ENCODE measurements at regions not wholly inside any gene's neighbourhood (a gene's known extent, or its start where the extent isn't known, plus 50 kb on each side); places are given as distances from the start of the nearest gene placed in this dataset.

DNA sequence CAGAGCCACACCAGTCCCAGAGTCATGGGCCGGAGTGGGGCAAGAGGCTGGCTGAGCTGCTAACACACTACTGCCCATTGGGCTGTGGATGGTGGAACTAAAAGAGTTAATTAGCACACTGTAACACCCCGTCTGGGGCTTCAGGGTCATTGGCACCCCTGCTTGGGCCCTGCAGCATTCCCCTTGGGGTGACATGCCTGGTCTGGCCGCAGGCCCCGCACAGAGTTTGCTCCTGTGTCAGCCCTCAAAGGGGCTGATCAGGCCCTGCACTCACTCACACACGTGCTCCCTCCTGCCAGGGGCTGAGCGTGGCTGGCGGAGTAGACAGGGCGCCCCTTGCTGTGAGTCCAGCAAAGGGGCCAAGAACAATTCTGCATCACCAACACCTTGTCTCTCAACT lies 1499.6 kb upstream of the TMEM132C start:
- H3K9me3 Mint-ChIP-seq = peaks cover 40% of the 10 kb centered on the region
- DNase-seq (no peak), ATAC-seq (no peak)
- no peak overlapping the region for H3K4me3 Mint-ChIP-seq
- CTCF ChIA-PET = no interaction called here
- intact Hi-C loops (cut with micrococcal nuclease) = no loop called here
- peaks cover 1% of the 10 kb centered on the region for H3K27me3 Mint-ChIP-seq
- H3K4me1 Mint-ChIP-seq (ENCODE audit: low read depth) = peaks cover 14% of the 10 kb centered on the region
- peaks cover 36% of the 10 kb centered on the region for H3K36me3 Mint-ChIP-seq (ENCODE audit: low read depth)
- TF ChIP-seq, protein P1, sequence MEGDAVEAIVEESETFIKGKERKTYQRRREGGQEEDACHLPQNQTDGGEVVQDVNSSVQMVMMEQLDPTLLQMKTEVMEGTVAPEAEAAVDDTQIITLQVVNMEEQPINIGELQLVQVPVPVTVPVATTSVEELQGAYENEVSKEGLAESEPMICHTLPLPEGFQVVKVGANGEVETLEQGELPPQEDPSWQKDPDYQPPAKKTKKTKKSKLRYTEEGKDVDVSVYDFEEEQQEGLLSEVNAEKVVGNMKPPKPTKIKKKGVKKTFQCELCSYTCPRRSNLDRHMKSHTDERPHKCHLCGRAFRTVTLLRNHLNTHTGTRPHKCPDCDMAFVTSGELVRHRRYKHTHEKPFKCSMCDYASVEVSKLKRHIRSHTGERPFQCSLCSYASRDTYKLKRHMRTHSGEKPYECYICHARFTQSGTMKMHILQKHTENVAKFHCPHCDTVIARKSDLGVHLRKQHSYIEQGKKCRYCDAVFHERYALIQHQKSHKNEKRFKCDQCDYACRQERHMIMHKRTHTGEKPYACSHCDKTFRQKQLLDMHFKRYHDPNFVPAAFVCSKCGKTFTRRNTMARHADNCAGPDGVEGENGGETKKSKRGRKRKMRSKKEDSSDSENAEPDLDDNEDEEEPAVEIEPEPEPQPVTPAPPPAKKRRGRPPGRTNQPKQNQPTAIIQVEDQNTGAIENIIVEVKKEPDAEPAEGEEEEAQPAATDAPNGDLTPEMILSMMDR (IDR thresholded peaks at IDR 0.05) = no peak
- no peak overlapping the region for H3K27ac Mint-ChIP-seq
- POLR2A ChIA-PET = no interaction called here

GRCh38 chr12:126768517-126768916 lies 1498.5 kb upstream of the TMEM132C start:
- POLR2A ChIA-PET = interaction anchor here (0.6 kb wide), 1 partner anchor 1188 kb away, joined by 3 read pairs; no protein-coding TSS in a partner anchor
- H3K27me3 Mint-ChIP-seq = peaks cover 1% of the 10 kb centered on the region
- ATAC-seq (peak; percentile 25), DNase-seq (no peak)
- intact Hi-C loops (cut with micrococcal nuclease) = no loop called here
- CTCF ChIA-PET = interaction anchor here (1.1 to 1.9 kb wide), 2 partner anchors 14 to 21 kb away, joined by 3 to 7 read pairs; no protein-coding TSS in a partner anchor
- no peak overlapping the region for H3K4me3 Mint-ChIP-seq
- H3K4me1 Mint-ChIP-seq (ENCODE audit: low read depth) = peaks cover 24% of the 10 kb centered on the region
- H3K36me3 Mint-ChIP-seq (ENCODE audit: low read depth) = peaks cover 31% of the 10 kb centered on the region
- H3K9me3 Mint-ChIP-seq = peaks cover 41% of the 10 kb centered on the region
- peak overlapping the region; percentile 38 for H3K27ac Mint-ChIP-seq
- TF ChIP-seq, protein P1 (IDR thresholded peaks at IDR 0.05) = no peak

- POLR2A ChIA-PET = no interaction called here
- H3K9me3 Mint-ChIP-seq = peaks cover 37% of the 10 kb centered on the region
- intact Hi-C loops (cut with micrococcal nuclease) = no loop called here
- peak overlapping the region; percentile 5 for H3K4me3 Mint-ChIP-seq
- CTCF ChIA-PET = interaction anchor here (0.9 to 1.9 kb wide), 2 partner anchors 12 to 23 kb away, joined by 4 to 7 read pairs; no protein-coding TSS in a partner anchor
- TF ChIP-seq, protein P1 (IDR thresholded peaks at IDR 0.05) = no peak
- H3K27me3 Mint-ChIP-seq = peaks cover 1% of the 10 kb centered on the region
- no peak for DNase-seq
- ATAC-seq = no peak
- H3K4me1 Mint-ChIP-seq (ENCODE audit: low read depth) = peaks cover 24% of the 10 kb centered on the region
- H3K27ac Mint-ChIP-seq = peak overlapping the region; percentile 79
- H3K36me3 Mint-ChIP-seq (ENCODE audit: low read depth) = peaks cover 17% of the 10 kb centered on the region
Measured at GRCh38 chr12:126770188-126770587, 1496.8 kb upstream of the TMEM132C start.

DNA sequence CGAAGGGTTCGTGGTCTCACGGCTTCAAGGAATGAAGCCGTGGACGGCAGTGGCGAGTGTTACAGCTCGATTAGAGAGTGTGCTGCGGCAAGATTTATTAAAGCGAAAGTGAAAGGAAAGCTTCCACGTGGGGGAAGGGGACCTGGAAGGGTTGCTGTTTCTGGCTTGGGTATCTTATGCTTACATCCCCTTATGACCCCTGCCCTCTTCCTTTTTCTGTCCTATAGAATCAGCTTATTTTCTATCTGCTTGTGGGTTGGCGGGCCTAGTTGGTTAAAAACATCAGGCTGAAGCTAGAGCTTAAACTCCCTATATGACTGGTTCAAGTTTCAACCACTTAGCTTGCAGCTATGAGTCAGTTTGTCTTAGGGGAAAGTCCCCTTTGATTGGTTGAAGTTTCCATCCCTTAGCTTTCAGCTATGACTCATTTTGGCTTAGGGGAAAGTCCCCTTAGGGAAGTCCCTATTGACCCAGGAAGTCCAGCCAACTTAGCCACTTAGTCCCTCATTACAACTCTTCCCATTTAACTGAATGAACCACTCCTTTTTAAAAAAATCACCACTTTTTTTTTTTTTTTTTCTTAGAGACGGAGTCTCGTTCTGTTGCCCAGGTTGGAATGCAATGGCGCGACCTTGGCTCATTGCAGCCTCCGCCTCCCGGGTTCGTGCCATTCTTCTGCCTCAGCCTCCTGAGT lies 1494.7 kb upstream of the TMEM132C start:
- TF ChIP-seq, protein P1 (IDR thresholded peaks at IDR 0.05) = no peak
- intact Hi-C loops (cut with micrococcal nuclease) = no loop called here
- peak overlapping the region; percentile 77 for H3K4me3 Mint-ChIP-seq
- ChIA-PET POLR2A (no interaction called here), CTCF (interaction anchor here (1.0 kb wide), 1 partner anchor 25 kb away, joined by 4 read pairs; no protein-coding TSS in a partner anchor)
- peak overlapping the region; percentile 95 for H3K27ac Mint-ChIP-seq
- peak; percentile 67 for DNase-seq
- H3K9me3 Mint-ChIP-seq = peaks cover 34% of the 10 kb centered on the region
- ATAC-seq = peak; percentile 80
- peaks cover 11% of the 10 kb centered on the region for H3K36me3 Mint-ChIP-seq (ENCODE audit: low read depth)
- peaks cover 24% of the 10 kb centered on the region for H3K4me1 Mint-ChIP-seq (ENCODE audit: low read depth)
- H3K27me3 Mint-ChIP-seq = peaks cover 1% of the 10 kb centered on the region

GRCh38 chr12:126773012-126773411 lies 1494.0 kb upstream of the TMEM132C start:
- Mint-ChIP-seq H3K27me3 (peaks cover 1% of the 10 kb centered on the region), H3K36me3 (ENCODE audit: low read depth) (peaks cover 11% of the 10 kb centered on the region), H3K4me1 (ENCODE audit: low read depth) (peaks cover 24% of the 10 kb centered on the region), H3K9me3 (peaks cover 35% of the 10 kb centered on the region), H3K4me3 (no peak overlapping the region), H3K27ac (peak overlapping the region; percentile 25)
- intact Hi-C loops (cut with micrococcal nuclease) = no loop called here
- TF ChIP-seq, protein P1 (IDR thresholded peaks at IDR 0.05) = no peak
- POLR2A ChIA-PET = no interaction called here
- CTCF ChIA-PET = no interaction called here
- DNase-seq (no peak), ATAC-seq (no peak)
